GM19043 (cell line): ENCODE measurements at regions not wholly inside any gene's neighbourhood (a gene's known extent, or its start where the extent isn't known, plus 50 kb on each side); places are given as distances from the start of the nearest gene placed in this dataset.
"Not testable (repeated sequence)": the region's sequence is repeated elsewhere in the genome, so short reads cannot be mapped to it uniquely, and the experiment has no call there.

Experiments used
- ATAC-seq: cut with Tn5 transposase; IDR thresholded peaks from one replicate; pipeline ENCODE4 v1.9.1; 2021; ENCODE audit warnings: low read depth; ENCODE audit not compliant: unreplicated experiment

DNA sequence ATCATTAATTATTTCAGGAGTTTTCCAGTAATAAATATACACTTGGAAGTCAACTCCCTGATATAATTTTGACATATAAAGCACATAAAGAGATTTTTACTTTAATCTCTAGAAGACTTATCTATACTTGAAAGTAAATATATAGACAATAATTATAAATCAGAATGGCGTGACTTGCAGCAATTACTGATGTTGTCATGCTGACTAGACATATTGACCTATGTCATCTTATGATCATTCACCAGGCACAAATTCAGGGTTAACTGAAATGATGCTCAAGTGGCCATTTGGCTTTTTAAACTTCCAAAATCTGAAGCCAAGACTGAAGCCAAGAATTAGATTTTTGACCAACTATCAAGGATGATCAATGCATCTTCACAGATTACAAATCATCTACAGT lies 192.2 kb downstream of the MCHR2 start:
- no peak for ATAC-seq

DNA sequence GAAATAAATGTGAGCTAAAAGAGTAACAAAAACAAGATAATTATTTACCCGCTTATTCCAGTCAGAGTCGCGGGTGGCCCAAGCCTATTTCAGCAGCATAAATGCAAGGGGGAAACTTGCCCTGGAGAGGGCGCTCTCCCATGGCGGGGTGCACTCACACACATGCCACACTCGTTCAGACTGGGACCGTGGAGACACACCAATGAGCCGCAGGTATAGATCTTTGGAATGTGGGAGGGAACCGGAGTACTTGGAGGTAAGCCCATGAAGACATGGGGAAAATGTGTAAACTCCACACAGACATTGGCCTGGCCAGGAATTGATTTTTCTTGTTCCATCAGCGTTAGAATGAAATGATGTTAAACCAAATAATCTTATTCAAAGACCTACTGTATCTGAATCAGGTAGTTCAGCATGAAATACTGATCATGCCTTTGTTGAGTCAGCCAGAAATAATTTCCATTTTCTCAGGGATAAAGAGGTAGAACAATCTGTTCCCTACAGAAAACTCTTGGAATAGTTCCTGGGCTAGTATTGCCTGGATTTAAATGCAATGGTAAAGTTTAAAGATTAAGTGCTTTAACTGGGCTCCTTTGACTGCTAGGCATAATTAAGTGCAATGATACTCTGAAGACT lies 191.5 kb downstream of the MCHR2 start:
- ATAC-seq = no peak

DNA sequence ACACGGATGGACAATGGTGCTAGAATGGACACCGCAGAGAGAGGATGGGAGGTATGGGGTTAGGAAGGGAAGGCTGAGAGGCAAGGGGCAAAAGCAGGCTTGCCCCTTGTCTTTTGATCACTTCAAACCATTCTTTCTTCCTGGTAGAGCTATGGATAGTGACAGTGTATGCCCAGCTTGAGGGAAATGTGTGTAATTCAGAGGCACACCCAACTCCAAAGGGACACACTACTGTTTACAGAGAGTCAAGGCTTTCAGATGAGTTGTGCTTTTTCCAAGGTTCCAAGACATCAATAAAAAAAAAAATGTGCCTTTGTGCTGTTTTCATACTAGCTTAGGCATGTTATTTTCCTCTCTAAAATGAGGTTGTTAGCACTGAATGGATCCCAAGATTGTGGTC lies 185.0 kb downstream of the MCHR2 start:
- ATAC-seq = no peak

DNA sequence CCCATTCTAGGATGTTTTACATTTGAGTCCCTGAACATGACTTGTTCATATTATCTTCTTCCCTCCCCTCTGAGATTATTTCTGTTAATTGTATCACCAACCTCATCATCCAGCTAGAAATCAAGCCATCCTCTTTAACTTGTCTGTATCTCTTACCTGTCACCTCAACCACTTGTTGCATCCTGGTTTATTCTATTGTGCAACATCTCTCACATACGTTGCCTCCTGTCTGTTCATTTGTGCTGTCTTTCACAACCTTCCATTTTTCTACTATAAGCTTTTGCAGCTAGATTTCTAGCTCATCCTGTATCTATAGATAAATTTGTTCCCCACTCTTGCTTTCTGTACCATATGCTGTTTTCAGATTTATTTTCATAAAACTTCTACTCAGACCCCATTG lies 183.7 kb downstream of the MCHR2 start:
- ATAC-seq = no peak

DNA sequence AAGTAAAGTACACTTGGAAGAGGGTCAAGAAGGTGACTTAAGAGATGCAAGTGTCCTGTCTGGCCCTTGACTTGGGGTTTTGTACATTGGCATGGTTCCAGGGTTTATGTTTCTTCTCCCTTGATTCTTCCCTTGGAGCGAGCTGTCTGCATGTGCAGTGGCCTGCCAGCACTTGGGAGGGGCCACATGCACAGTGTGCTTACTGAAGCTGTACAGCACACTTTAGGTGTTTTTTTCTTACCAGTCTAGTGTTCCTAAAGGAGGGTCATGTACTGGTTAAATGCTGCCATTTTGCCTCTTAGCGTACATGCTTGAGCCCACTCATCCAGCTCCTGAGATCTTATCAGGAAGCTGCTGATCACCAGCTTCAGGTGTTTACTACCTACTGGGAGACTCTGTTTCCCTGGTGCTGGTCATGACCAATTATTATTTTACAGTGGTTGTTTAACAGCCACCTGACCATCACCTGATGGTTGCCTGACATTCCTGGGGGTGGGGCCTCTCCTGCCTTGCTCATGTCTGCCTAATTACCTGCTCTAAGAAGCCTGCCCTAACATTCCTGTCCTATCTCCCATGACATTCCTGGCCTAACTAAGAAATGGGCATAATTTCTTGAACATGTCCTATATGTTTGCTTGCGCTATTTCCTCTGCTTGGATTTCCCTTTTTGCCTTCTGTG lies 182.9 kb downstream of the MCHR2 start:
- ATAC-seq = no peak

DNA sequence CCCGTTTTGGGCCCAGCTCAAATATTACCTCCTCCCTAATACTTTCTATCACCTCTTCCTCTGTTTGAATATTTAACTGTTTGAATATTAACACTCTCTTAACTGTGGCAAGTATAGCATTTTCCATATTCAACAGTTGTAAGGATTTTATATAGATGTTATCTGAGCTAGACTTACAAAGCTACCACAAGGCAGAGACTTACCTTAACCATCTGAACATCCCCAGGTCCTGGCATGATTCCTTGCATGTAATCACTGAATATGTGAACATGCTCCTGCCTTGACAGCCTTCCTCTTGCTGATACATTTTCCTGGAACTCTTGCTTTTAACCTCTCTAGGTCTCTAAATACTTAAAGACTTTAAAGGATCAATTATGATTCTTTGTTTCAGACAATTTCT lies 182.4 kb downstream of the MCHR2 start:
- ATAC-seq = no peak

DNA sequence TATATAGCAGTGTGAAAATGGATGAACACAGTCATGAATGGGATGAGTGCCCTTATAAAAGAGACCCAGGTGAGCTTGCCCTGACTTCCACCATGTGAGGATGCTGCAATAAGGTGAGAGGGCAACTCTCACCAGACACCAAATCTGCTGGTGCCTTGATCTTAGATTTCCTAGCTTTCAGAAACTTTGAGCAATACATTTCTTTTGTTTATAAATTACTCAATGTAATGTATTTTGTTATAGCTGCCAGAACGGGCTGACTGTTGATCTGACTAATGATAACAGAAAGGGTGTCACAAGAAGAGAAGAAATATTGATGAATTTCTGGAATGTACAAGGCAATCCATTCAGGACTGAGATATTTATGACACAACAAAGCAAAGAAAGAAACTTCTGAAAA lies 180.5 kb downstream of the MCHR2 start:
- no peak for ATAC-seq

DNA sequence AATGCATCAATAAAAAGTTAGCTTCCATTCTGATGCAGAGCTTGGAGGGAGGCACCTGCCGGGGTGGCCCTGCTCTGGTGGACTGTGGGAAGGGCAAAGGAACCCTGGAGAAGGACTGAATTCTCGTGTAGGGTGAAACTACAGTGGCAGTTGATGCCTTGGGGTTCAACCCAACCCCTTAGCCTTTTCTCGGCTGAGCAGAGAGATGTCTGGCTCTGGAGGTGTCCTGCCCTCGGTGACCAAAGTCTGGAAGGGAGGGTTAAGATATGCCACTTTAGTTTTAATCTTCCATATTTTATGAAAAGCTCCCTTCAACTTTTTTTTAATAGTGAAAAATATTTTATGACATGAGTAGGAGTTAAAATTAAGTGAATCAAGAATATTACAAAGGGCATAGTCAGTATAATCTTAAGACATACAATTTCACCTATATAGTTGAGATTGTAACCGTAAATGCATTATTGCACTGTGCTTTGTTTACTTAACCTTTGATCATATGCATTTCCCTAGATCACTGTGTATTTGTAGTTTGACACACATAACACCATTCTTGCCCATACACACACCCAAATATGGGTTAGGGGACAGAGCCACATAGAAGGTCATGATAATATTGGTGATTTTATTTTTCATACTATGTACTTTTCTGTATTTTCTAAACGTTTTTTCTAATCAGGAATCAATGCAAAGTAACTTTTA lies 179.6 kb downstream of the MCHR2 start:
- no peak for ATAC-seq

DNA sequence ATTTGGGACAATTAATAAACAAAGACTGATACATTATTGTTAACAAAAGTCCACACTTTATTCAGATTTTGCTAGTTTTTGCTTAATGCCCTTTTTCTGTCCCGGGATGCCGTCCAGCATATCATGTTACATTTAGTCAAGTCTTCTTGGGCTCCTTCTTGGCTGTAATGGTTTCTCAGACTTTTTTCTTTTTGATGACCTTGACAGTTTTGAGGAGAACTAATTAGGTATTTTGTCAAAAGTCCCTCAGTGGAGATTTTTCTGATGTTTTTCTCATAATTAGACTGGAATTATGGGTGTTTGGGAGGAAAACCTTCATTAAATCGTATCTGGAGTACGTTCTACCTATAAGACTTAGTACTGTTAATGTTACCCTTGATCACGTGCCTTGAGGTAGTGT lies 177.2 kb downstream of the MCHR2 start:
- no peak for ATAC-seq

DNA sequence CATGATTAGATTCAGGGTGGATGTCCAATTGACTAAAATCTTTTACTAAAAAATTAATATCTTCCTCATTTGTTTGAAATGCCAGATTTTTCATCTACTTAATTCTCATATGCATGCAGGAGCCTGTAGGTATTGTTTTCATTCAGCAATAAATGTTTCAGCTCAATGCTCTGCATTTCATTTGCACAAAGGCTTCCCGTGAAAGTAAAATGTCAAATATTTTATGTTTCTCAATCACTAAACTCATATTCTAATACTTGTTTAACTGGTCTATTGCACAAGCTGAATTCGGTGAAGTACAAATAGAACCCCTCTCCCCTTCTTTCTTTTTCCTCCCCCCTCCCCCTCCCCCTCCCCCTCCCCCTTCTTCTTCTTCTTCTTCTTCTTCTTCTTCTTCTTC lies 175.9 kb downstream of the MCHR2 start:
- ATAC-seq = no peak

DNA sequence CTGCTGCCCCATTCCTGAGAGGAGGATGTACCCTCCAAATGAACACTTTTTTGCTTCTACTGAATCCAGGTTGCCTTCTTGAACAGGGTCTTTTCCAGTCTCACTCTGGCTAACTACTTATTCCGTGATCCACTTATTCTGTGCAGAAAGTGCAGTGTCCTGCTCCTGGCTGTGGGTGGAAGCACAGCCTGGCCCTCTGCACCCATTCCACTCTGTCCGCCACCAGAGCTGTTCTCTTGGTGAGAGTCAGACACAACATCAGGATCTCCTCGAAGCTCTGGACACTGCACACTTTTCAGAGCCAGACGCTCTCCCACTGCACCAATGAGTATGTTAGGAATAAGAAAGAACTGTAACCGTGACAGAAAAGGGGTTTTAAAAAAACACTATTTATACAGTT lies 174.2 kb downstream of the MCHR2 start:
- no peak for ATAC-seq

DNA sequence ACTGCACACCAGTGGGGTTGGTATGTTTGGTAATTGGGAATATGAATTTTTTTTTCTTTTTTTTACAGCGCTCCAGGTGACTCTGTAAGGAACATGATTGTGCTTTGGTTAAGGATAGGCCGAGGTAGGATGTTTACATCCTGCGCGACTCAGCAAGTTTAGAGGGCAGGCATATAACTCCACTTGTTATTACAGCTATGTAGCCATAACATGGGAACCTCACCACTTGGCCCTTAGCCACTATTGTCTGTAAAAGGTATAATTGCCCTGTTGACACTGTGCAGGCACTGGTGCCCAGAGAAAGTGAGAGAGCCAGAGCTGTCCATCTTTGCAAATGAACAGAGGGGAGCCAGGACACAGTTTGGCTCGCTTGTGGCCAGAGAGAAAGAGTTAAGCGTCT lies 172.9 kb downstream of the MCHR2 start:
- ATAC-seq = no peak

DNA sequence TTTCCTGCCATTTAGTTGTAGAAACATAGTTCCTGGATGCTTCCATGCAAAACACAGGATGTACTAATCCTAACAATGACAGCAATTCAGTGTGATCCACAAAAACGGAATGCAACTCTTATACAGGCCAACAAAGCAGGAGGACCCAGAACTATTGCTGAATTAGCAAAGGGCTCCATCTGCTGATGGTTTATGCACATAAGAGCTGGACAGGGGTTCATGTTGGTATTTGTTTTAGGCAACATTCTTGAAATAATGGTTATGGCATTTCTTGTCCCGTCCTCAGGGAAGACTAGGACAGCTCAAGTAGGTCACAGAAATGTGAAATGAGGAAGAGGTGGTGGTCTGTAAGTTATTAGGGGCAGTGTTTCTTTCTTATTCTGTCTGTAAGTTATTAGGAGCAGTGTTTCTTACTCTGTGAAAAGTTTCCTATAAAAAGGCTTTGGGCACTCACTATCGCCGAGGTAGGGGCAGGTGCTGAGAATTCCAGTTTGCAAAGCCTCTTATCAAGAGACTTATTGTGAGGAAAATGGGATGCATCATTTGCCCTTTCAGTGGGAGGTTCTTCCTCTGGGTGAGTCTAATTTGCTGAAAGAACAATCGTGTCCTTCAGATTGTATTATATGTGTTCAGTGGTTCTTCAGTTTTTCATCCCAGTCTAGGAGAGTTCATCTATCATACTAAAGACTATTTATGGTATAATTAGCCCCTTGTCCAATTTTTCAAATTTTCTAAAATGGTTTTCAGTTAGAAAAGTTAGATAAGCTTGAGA lies 171.1 kb downstream of the MCHR2 start:
- ATAC-seq = no peak

DNA sequence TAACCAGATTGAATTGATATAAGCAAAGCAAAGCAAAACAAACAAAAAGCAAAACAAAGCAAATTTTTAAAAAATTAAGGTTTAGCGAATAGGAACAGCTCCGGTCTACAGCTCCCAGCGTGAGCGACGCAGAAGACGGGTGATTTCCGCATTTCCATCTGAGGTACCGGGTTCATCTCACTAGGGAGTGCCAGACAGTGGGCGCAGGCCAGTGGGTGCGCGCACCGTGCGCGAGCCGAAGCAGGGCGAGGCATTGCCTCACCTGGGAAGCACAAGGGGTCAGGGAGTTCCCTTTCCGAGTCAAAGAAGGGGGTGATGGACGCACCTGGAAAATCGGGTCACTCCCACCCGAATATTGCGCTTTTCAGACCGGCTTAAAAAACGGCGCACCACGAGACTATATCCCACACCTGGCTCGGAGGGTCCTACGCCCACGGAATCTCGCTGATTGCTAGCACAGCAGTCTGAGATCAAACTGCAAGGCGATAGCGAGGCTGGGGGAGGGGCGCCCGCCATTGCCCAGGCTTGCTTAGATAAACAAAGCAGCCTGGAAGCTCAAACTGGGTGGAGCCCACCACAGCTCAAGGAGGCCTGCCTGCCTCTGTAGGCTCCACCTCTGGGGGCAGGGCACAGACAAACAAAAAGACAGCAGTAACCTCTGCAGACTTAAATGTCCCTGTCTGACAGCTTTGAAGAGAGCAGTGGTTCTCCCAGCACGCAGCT lies 170.3 kb downstream of the MCHR2 start:
- not testable (repeated sequence) for ATAC-seq

DNA sequence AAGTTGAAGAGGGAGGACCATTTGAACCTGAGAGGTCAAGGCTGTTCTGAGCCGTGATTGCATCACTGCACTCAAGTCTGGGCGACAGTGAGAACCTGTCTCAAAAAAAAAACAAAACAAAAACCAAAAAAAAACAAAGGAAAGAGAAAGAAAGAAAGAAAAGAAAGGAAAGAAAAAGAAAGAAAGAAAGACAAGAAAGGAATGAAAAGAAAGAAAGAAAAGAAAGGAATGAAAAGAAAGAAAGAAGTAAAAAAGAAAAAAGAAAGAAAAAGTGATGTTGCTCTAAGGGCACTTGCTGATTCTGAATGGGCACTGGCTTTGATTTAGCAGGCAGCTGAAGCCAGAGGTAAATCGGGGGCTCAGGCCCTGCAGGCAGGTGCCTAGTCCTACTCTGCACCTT lies 161.0 kb downstream of the MCHR2 start:
- no peak for ATAC-seq

DNA sequence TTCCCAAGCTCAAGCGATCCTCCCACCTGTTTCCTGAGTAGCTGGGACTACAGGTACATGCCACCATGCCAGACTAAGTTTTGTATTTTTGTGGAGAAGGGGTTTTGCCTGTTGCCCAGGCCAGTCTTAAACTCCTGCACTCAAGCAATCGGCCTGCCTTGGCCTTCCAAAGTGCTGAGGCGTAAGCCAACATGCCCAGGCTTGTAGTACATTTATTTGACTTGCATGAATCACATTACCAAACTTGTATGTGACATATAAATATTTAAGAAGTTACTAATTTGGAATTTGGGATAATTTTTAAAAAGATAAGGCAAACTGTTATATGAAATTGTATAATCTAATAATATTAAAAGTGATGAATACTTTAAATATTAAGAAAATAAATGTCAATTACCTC lies 157.6 kb downstream of the MCHR2 start:
- no peak for ATAC-seq

DNA sequence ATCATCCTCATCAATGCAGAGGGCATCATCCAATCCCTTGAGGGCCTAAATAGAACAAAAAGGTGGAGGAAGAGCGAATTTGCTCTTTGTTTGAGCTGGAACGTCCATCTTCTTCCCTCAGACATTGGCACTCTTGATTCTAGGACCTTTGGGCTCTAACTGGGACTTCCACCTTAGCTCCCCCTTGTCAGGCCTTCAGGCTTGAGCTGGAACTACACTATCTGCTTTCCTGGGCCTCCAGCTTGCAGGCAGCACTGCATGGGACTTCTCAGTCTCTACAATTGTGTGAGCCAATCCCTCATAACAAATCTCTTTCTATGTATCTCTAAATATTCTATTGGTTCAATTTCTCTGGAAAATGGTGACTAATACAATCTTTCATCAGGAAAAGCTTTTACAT lies 155.4 kb downstream of the MCHR2 start:
- ATAC-seq = no peak

DNA sequence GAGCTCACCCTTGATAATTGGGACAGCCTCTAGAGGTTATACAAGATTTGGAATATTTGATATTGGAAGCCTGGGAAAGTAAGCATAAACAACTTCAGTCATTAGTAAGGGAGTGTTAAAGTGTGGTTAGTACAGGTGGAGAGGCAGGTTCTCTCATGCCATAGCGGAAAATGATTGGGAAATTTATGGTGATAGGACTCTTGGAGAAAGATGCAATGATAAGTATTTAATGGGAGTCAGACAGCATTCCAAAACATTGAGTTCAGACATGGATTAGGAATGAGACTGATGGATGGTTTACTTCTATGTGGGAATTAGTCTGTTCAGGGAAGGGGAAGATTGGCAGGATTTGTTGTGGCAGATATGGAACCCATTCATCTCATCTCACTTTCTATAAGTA lies 152.7 kb downstream of the MCHR2 start:
- no peak for ATAC-seq

DNA sequence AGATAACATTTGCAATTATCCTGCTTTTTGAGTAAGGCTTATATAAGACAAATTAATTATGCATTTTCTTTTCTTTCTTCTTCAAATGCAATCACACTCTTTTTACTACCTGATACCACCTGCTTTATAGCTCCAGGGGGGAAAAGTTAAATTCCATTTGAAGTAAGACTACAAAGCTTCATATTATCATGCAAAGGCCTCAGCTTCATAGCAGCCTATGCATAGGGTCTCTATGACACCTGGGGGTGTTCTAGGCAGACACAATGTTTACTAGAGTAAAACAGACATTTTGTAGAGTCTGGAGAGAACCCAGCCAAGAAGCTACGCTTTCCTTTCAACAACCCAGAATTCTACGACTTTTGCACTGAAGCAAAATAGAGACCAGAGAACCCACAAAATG lies 148.0 kb downstream of the MCHR2 start:
- ATAC-seq = no peak

DNA sequence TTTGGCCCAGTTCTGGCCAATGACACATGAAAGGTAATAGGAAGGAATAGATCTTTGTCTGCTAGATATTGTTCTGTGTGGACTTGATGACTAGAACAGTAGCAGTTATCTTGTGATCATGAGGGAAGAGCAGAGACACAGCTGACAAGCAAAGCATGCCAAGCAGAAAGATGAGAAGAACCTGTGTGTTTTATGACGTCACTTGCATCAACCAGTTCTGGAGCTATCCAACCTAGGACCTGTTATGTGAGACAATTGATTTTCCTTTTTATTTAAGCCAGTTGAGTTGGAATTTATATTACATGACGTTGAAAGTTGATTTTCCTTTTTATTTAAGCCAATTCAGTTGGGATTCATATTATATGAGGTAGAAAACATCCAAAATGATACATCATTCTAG lies 143.2 kb downstream of the MCHR2 start:
- no peak for ATAC-seq

DNA sequence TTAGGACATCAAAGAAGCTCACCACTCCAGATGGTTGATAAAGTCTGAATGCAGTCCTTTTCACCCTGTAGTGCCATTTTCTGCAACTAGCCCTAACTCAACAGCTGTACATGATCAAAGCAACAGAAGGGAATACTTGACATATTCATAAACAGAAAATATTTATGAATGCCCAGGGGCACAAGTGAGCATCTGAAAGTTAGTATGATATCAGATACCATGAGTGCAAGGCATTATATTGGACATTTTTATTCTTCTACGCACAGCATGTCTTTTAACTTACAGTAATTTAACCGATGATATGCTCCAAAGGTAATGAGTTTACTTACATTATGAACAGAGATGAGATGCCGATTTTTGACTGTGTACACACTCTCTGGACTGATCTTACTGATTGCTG lies 142.0 kb downstream of the MCHR2 start:
- ATAC-seq = no peak
